Vagina (tissue), 2 donors: ENCODE measurements at regions not wholly inside any gene's neighbourhood (a gene's known extent, or its start where the extent isn't known, plus 50 kb on each side); places are given as distances from the start of the nearest gene placed in this dataset.

Experiments used
- CTCF ChIP-seq, 3 experiments: fragments of 450-650 bp in 2 of 3; fragments of 200-600 bp in 1 of 3; sonication (generic) in 1 of 3; IDR thresholded peaks; one replicate each; pipeline ENCODE4 v1.5.1; 2017 to 2019; ENCODE audit warnings: antibody characterized with exemption in 3 of 3, mild to moderate bottlenecking in 2 of 3, moderate library complexity in 2 of 3
- POLR2A ChIP-seq, 2 donors: fragments of 450-650 bp; IDR thresholded peaks; one replicate each; pipeline ENCODE4 v1.6.1; 2017; ENCODE audit warnings: antibody characterized with exemption in 2 of 2, mild to moderate bottlenecking in 2 of 2, moderate library complexity in 2 of 2
- POLR2AphosphoS5 ChIP-seq, 2 donors: sonication (generic); formaldehyde crosslinking; IDR thresholded peaks; one replicate each; pipeline ENCODE4 v1.9.0; 2017; ENCODE audit warnings: antibody characterized with exemption in 2 of 2, mild to moderate bottlenecking in 2 of 2, low read depth in 1 of 2; ENCODE audit not compliant: insufficient read depth in 1 of 2

DNA sequence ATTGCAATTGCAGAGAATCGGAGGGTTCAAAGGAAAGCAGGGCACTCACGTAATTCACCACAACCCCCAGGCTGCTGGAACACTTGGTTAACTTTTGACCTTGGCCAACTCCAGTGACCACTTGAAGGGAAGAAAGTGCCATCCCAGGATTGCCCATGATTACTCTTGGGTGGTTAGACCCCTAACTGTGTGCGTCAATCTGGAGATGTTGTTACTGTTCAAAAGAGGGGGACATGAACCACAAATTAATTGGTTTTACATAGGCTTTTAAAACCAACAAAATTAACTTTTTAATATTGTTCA, 50.1 kb upstream of the NCOA3 start:
- TF ChIP-seq CTCF (IDR thresholded peaks at IDR 0.05) (no peak), POLR2A (IDR thresholded peaks at IDR 0.05) (no peak), POLR2AphosphoS5 (IDR thresholded peaks at IDR 0.05; ENCODE audit: insufficient read depth in 1 of 2, low read depth in 1 of 2) (no peak)
